Colonic mucosa (tissue), 4 donors: ENCODE measurements at regions not wholly inside any gene's neighbourhood (a gene's known extent, or its start where the extent isn't known, plus 50 kb on each side); places are given as distances from the start of the nearest gene placed in this dataset.
"Not testable (repeated sequence)": the region's sequence is repeated elsewhere in the genome, so short reads cannot be mapped to it uniquely, and the experiment has no call there.

Experiments
- DNase-seq: peaks from one replicate; pipeline ENCODE4 v3.0.0-alpha.2; 2020
- H3K27ac ChIP-seq: fragments of 200-600 bp; one replicate; pipeline ENCODE4 v1.8.0; 2021
- H3K27me3 ChIP-seq: fragments of 200-600 bp; one replicate; pipeline ENCODE4 v1.8.0; 2021
- H3K36me3 ChIP-seq: fragments of 200-600 bp; one replicate; pipeline ENCODE4 v1.8.0; 2021
- H3K4me1 ChIP-seq: fragments of 200-600 bp; one replicate; pipeline ENCODE4 v1.8.0; 2021; ENCODE audit warnings: mild to moderate bottlenecking
- H3K4me3 ChIP-seq: fragments of 200-600 bp; one replicate; pipeline ENCODE4 v1.8.0; 2021
- H3K9ac ChIP-seq, 2 donors: one replicate each; pipeline ENCODE4 v1.7.0; 2013; ENCODE audit warnings: control low read depth in 2 of 2, low read depth in 2 of 2, low read length in 2 of 2
- H3K9me3 ChIP-seq: fragments of 200-600 bp; one replicate; pipeline ENCODE4 v1.8.0; 2021
- intact Hi-C: fragments of 100-400 bp; cut with DNase I; formaldehyde crosslinking; loops from one replicate; pipeline ENCODE4 v1.14.1; 2022
- TF ChIP-seq, protein P1 (sequence below): fragments of 200-600 bp; IDR thresholded peaks from one replicate; pipeline ENCODE4 v1.8.0; 2022; ENCODE audit warnings: antibody characterized with exemption, mild to moderate bottlenecking
- donor health status: healthy.
- donor health status: DM: no; HTN: no; CAD: no.
- donor health status: DM: no; HTN: no; CAD: no.

DNA sequence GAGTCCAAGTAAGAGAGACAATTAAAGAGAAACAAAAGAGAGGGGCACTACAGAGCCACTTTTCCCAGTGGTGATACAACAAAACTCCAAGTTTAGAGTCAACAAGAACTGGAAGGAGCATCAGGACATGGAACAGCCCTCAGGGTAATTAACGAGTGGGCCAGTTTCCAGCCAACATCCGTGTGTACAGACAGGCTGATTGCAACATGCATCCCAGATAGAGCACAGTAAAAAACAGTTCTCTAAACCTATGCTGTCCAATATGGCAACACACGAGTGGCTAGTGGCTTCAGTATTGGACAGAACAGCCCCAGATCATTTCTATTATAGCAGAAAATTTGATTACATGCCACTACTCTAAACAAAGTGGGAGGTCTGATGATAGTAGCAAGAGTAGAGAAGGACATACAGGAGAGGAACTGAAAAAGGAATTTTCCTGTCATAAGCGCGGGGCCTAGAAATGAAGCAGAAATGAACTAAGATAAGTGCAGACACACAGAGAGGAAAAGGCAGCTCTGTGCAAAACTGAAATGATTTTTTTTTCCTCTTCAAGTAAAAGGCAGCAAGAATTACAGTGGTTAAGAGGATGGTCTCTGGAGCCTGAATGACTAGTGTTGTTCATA is 175.6 kb upstream of the CCNG1 start:
- Histone ChIP-seq H3K36me3 (no peaks in the 10 kb centered on the region), H3K27ac (no peak overlapping the region), H3K4me1 (no peaks in the 10 kb centered on the region), H3K9ac (no peak overlapping the region), H3K9me3 (no peaks in the 10 kb centered on the region), H3K27me3 (no peaks in the 10 kb centered on the region), H3K4me3 (no peak overlapping the region)
- intact Hi-C loops, result no loop called here
- TF ChIP-seq, protein P1, sequence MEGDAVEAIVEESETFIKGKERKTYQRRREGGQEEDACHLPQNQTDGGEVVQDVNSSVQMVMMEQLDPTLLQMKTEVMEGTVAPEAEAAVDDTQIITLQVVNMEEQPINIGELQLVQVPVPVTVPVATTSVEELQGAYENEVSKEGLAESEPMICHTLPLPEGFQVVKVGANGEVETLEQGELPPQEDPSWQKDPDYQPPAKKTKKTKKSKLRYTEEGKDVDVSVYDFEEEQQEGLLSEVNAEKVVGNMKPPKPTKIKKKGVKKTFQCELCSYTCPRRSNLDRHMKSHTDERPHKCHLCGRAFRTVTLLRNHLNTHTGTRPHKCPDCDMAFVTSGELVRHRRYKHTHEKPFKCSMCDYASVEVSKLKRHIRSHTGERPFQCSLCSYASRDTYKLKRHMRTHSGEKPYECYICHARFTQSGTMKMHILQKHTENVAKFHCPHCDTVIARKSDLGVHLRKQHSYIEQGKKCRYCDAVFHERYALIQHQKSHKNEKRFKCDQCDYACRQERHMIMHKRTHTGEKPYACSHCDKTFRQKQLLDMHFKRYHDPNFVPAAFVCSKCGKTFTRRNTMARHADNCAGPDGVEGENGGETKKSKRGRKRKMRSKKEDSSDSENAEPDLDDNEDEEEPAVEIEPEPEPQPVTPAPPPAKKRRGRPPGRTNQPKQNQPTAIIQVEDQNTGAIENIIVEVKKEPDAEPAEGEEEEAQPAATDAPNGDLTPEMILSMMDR, result no peak
- DNase-seq, result no peak

DNA sequence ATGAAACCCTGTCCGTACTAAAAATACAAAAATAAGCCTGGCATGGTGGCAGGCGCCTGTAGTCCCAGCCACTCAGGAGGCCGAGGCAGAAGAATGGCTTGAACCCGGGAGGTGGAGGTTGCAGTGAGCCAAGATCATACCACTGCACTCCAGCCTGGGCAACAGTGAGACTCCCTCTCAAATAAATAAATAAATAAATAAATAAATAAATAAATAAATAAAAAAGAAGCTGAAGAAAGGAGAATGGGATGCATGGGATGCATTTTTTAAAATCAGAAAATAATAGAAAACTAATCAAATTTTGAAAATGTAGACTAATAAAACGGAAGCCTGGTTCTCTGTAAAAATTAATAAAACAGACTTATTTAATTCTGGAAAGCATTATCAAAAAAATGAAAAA is 171.1 kb upstream of the CCNG1 start:
- H3K9ac ChIP-seq, H3K27me3 ChIP-seq, H3K4me1 ChIP-seq, intact Hi-C loops, H3K9me3 ChIP-seq, H3K27ac ChIP-seq, H3K36me3 ChIP-seq, DNase-seq, H3K4me3 ChIP-seq: not testable (repeated sequence)

DNA sequence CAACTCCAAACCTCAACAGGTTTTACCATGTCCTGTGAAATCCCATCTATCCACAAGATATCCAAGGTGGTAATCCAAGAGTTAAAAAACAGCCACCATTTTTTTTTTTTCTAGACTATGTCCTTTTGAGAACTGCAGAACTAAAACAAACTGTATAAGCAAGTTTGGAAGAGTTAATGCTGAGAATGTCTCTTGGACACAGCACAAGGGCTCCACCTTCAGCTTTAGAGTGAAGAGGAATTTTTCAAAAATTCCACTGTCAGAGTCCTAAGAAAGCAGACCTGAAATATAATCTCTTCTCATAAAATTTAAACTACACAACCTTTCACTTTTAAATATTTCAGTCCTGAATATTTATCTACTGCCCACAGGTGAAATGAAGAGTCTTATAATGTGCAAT is 167.8 kb upstream of the CCNG1 start:
- Histone ChIP-seq H3K4me3 (no peak overlapping the region), H3K36me3 (no peaks in the 10 kb centered on the region), H3K4me1 (no peaks in the 10 kb centered on the region), H3K9ac (no peak overlapping the region), H3K9me3 (no peaks in the 10 kb centered on the region), H3K27ac (no peak overlapping the region), H3K27me3 (no peaks in the 10 kb centered on the region)
- intact Hi-C loops, result no loop called here
- no peak for DNase-seq
- TF ChIP-seq, protein P1, result no peak

DNA sequence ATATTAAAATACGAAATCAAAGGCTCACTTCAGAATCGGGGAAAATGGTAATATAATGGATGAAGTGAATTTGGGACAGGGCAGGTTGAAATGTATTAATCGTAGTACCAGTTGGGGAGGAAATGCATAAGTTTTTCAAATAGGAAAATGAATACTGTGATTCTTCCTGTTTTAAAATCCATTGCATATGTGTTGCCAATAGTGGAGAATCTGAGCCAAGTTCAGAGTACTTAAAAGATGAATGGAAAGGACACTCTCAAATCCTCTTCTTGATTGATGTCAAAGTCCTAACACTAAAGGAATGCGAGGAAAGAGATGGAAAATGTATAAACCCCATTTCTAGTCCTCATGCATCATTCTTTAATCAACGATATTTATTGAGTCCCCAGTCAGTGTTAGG is 160.9 kb upstream of the CCNG1 start:
- Histone ChIP-seq H3K9ac (no peak overlapping the region), H3K36me3 (no peaks in the 10 kb centered on the region), H3K4me1 (no peaks in the 10 kb centered on the region), H3K4me3 (no peak overlapping the region), H3K27me3 (no peaks in the 10 kb centered on the region), H3K9me3 (no peaks in the 10 kb centered on the region), H3K27ac (no peak overlapping the region)
- intact Hi-C loops, result no loop called here
- TF ChIP-seq, protein P1, result no peak
- DNase-seq, result no peak

DNA sequence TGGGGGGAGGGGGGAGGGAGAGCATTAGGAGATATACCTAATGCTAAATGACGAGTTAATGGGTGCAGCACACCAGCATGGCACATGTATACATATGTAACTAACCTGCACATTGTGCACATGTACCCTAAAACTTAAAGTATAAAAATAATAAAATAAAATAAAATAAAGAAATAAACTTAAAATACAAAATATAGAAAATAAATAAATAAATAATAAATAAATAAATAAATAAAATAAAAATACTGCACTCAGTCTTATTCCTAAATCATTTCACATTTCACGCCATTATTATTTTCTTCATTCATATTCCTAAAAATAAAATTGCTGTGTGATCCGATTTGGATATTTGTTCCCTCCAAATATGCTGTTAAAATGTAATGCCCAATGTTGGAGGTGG is 156.5 kb upstream of the CCNG1 start:
- H3K9ac ChIP-seq, H3K4me1 ChIP-seq, H3K4me3 ChIP-seq, H3K36me3 ChIP-seq, H3K27ac ChIP-seq, H3K9me3 ChIP-seq, H3K27me3 ChIP-seq, DNase-seq, intact Hi-C loops: not testable (repeated sequence)

DNA sequence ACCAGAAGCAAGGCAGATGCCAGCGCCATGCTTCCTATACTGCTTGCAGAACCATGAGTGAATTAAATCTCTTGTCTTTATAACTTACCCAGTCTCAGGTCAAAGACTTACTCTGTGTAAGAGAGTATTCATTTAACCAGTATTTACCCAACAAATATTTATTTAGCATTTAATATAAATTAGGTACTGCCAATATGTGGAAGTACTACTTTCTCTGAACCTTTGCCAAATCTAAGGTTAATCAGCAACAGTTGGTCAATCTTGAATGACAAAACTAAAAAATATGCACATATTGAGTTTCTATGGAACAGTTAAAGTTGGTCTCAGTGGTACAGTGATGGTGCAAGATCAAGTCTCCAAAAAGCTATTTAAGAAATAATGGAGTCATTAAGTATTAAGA is 155.9 kb upstream of the CCNG1 start:
- TF ChIP-seq, protein P1, result no peak
- no peaks in the 10 kb centered on the region for H3K9me3 ChIP-seq
- H3K27me3 ChIP-seq, result no peaks in the 10 kb centered on the region
- intact Hi-C loops, result no loop called here
- DNase-seq, result no peak
- no peak overlapping the region for H3K4me3 ChIP-seq
- no peaks in the 10 kb centered on the region for H3K4me1 ChIP-seq
- no peak overlapping the region for H3K9ac ChIP-seq
- no peak overlapping the region for H3K27ac ChIP-seq
- no peaks in the 10 kb centered on the region for H3K36me3 ChIP-seq
